C4-2B (cell line): ENCODE measurements at regions not wholly inside any gene's neighbourhood (a gene's known extent, or its start where the extent isn't known, plus 50 kb on each side); places are given as distances from the start of the nearest gene placed in this dataset.

Experiments
- H3K27ac ChIP-seq: fragments of 450-650 bp; 2 replicates; pipeline ENCODE4 v1.5.1; 2017
- ZFX ChIP-seq: fragments of 450-650 bp; IDR thresholded peaks from 2 replicates; pipeline ENCODE4 v1.6.1; 2017
- TF ChIP-seq, protein P1 (sequence below): fragments of 450-650 bp; conservative IDR thresholded peaks from 2 replicates; pipeline ENCODE4 v1.5.1; 2017; ENCODE audit warnings: mild to moderate bottlenecking

DNA sequence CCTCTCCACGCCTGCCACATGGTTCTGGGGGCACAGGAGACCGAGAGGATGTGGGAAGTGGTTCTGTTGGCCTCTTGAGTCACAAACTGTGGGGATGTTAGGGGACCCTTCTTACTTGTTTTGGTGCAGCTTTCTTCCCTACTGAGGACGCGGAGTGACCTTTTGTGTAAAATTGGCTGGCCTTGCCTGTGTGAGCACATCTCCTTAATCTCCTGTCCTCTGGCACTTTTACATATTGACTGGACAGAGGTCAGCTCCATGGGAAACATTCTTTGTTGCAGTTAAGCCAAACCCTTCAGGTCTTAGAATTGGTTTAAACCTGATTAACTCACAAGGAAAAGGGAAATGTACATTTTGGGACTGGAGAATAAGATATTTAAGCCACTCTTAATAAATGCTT is 51.2 kb upstream of the TENM4 start:
- no peak overlapping the region for H3K27ac ChIP-seq
- TF ChIP-seq ZFX: no peak
- TF ChIP-seq, protein P1, sequence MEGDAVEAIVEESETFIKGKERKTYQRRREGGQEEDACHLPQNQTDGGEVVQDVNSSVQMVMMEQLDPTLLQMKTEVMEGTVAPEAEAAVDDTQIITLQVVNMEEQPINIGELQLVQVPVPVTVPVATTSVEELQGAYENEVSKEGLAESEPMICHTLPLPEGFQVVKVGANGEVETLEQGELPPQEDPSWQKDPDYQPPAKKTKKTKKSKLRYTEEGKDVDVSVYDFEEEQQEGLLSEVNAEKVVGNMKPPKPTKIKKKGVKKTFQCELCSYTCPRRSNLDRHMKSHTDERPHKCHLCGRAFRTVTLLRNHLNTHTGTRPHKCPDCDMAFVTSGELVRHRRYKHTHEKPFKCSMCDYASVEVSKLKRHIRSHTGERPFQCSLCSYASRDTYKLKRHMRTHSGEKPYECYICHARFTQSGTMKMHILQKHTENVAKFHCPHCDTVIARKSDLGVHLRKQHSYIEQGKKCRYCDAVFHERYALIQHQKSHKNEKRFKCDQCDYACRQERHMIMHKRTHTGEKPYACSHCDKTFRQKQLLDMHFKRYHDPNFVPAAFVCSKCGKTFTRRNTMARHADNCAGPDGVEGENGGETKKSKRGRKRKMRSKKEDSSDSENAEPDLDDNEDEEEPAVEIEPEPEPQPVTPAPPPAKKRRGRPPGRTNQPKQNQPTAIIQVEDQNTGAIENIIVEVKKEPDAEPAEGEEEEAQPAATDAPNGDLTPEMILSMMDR: no peak
